ENCODE measurements at regions not wholly inside any gene's neighbourhood (a gene's known extent, or its start where the extent isn't known, plus 50 kb on each side); places are given as distances from the start of the nearest gene placed in this dataset.

DNA sequence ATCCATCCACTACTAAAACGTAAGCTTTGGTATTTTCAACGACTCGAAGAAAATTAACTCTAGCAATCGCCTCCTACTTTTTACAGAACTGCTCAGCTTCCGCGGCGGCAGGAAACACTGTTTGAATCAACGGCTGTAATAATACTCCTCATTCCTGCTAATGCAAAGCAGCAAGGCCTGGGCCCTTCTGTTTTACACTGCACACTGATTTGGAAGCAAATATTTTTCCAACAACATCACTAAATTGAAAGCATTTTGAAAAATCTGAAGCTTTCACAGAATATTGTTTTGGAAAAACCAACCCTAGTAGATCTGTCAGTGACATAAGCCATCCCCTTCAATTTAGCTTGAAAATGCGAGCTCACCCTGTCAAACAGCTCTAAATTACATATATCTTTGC lies 261.2 kb downstream of the TXNL1 start:
- H3K4me1 ChIP-seq (ENCODE audit: insufficient read depth, low read length, severe bottlenecking), result no peaks in the 10 kb centered on the region
- H2AFZ ChIP-seq (ENCODE audit: low read length), result no peak overlapping the region
- no peaks in the 10 kb centered on the region for H3K9me2 ChIP-seq (ENCODE audit: low read depth, low read length)
- no peaks in the 10 kb centered on the region for H3K9me3 ChIP-seq (ENCODE audit: low read length)
- no peaks in the 10 kb centered on the region for H3F3A ChIP-seq (ENCODE audit: insufficient read depth, low read length)
- no peaks in the 10 kb centered on the region for H3K79me2 ChIP-seq (ENCODE audit: insufficient read depth, low read length)
- H4K20me1 ChIP-seq (ENCODE audit: insufficient read depth, low read length), result no peaks in the 10 kb centered on the region
- H3K4me2 ChIP-seq (ENCODE audit: low read length), result no peak overlapping the region
- H3K9ac ChIP-seq (ENCODE audit: low read length), result no peak overlapping the region
- no peak for TF ChIP-seq EZH2 (IDR thresholded peaks at IDR 0.05; ENCODE audit: borderline replicate concordance, low read length)
- TF ChIP-seq, protein P1, sequence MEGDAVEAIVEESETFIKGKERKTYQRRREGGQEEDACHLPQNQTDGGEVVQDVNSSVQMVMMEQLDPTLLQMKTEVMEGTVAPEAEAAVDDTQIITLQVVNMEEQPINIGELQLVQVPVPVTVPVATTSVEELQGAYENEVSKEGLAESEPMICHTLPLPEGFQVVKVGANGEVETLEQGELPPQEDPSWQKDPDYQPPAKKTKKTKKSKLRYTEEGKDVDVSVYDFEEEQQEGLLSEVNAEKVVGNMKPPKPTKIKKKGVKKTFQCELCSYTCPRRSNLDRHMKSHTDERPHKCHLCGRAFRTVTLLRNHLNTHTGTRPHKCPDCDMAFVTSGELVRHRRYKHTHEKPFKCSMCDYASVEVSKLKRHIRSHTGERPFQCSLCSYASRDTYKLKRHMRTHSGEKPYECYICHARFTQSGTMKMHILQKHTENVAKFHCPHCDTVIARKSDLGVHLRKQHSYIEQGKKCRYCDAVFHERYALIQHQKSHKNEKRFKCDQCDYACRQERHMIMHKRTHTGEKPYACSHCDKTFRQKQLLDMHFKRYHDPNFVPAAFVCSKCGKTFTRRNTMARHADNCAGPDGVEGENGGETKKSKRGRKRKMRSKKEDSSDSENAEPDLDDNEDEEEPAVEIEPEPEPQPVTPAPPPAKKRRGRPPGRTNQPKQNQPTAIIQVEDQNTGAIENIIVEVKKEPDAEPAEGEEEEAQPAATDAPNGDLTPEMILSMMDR (IDR thresholded peaks at IDR 0.05; ENCODE audit: low read length), result no peak
- no peaks in the 10 kb centered on the region for H3K27me3 ChIP-seq (ENCODE audit: insufficient read depth, low read length)
- H3K36me3 ChIP-seq (ENCODE audit: insufficient read depth, low read length), result no peaks in the 10 kb centered on the region
- H3K27ac ChIP-seq (ENCODE audit: low read depth, low read length, poor library complexity, severe bottlenecking), result no peak overlapping the region
- H3K4me3 ChIP-seq (ENCODE audit: low read depth, low read length, poor library complexity, severe bottlenecking), result no peak overlapping the region

DNA sequence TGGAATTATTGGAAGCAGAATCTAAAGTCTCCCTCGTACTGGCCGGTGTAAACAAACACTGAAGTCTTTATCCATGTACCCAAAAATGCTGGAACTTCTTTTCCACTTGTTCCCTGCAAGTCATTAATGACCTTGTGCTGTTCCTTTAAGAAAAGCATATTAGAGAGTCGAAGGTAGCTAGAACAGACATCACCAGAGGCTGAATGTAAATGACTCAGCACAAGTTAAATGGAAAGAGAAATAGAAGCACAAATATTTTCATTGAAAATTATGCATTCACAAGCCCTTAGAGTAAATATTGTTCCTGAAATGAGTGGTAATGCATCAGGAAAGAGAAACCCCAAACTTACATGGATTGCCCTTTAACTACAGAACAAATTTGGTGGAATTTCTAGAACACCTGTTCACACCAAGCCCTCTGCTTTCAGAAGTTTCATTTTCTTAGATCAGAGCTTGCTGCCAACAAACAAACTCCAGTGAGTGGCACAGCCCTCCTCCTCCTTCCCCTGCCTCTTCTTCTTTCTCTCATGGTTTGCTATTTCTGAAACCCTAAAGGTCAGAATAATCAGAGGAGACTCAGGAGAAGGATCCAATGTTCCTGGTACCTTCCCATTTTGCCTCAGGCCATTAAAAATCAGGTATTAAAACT lies 264.3 kb downstream of the TXNL1 start:
- Histone ChIP-seq H3K4me3 (ENCODE audit: low read depth, low read length, poor library complexity, severe bottlenecking) (no peak overlapping the region), H3F3A (ENCODE audit: insufficient read depth, low read length) (no peaks in the 10 kb centered on the region), H3K4me2 (ENCODE audit: low read length) (no peak overlapping the region), H3K9ac (ENCODE audit: low read length) (no peak overlapping the region), H3K79me2 (ENCODE audit: insufficient read depth, low read length) (no peaks in the 10 kb centered on the region), H3K36me3 (ENCODE audit: insufficient read depth, low read length) (no peaks in the 10 kb centered on the region), H3K9me2 (ENCODE audit: low read depth, low read length) (no peaks in the 10 kb centered on the region), H3K27ac (ENCODE audit: low read depth, low read length, poor library complexity, severe bottlenecking) (no peak overlapping the region), H4K20me1 (ENCODE audit: insufficient read depth, low read length) (no peaks in the 10 kb centered on the region), H3K27me3 (ENCODE audit: insufficient read depth, low read length) (no peaks in the 10 kb centered on the region), H3K9me3 (ENCODE audit: low read length) (no peaks in the 10 kb centered on the region), H3K4me1 (ENCODE audit: insufficient read depth, low read length, severe bottlenecking) (no peaks in the 10 kb centered on the region), H2AFZ (ENCODE audit: low read length) (no peak overlapping the region)
- no peak for TF ChIP-seq EZH2 (IDR thresholded peaks at IDR 0.05; ENCODE audit: borderline replicate concordance, low read length)

GRCh38 chr18:56373601-56374000 lies 264.8 kb downstream of the TXNL1 start:
- no peaks in the 10 kb centered on the region for H3K36me3 ChIP-seq (ENCODE audit: insufficient read depth, low read length)
- no peaks in the 10 kb centered on the region for H4K20me1 ChIP-seq (ENCODE audit: insufficient read depth, low read length)
- TF ChIP-seq EZH2 (IDR thresholded peaks at IDR 0.05; ENCODE audit: borderline replicate concordance, low read length), result no peak
- TF ChIP-seq, protein P1 (IDR thresholded peaks at IDR 0.05; ENCODE audit: low read length), result no peak
- H3K4me3 ChIP-seq (ENCODE audit: low read depth, low read length, poor library complexity, severe bottlenecking), result no peak overlapping the region
- H3K9me3 ChIP-seq (ENCODE audit: low read length), result no peaks in the 10 kb centered on the region
- H3K9me2 ChIP-seq (ENCODE audit: low read depth, low read length), result no peaks in the 10 kb centered on the region
- no peaks in the 10 kb centered on the region for H3F3A ChIP-seq (ENCODE audit: insufficient read depth, low read length)
- H3K9ac ChIP-seq (ENCODE audit: low read length), result no peak overlapping the region
- H2AFZ ChIP-seq (ENCODE audit: low read length), result no peak overlapping the region
- H3K27me3 ChIP-seq (ENCODE audit: insufficient read depth, low read length), result no peaks in the 10 kb centered on the region
- no peaks in the 10 kb centered on the region for H3K4me1 ChIP-seq (ENCODE audit: insufficient read depth, low read length, severe bottlenecking)
- H3K27ac ChIP-seq (ENCODE audit: low read depth, low read length, poor library complexity, severe bottlenecking), result no peak overlapping the region
- H3K4me2 ChIP-seq (ENCODE audit: low read length), result no peak overlapping the region
- no peaks in the 10 kb centered on the region for H3K79me2 ChIP-seq (ENCODE audit: insufficient read depth, low read length)

DNA sequence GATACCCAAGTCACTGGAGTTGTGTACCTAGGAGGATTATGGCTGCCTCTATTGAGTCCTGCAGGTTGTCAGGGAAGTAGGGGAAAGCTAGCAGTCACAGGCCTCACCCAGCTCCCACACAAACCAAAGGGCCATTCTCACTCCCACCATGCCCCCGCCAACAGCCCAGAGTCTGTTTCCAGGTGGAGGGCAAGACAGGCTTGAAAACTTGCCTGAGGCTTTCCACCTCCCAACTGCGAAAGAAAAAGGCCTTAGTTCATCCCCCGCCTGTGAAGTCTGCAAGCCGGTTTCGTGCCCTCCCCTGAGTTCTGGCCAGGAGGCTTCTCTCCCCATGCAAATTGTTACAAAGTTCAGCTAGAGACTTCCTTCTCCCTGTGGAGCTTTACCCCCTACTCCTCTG lies 270.3 kb downstream of the TXNL1 start:
- Histone ChIP-seq H3K79me2 (ENCODE audit: insufficient read depth, low read length) (no peaks in the 10 kb centered on the region), H3K27me3 (ENCODE audit: insufficient read depth, low read length) (no peaks in the 10 kb centered on the region), H3K36me3 (ENCODE audit: insufficient read depth, low read length) (no peaks in the 10 kb centered on the region), H2AFZ (ENCODE audit: low read length) (no peak overlapping the region), H3K27ac (ENCODE audit: low read depth, low read length, poor library complexity, severe bottlenecking) (no peak overlapping the region), H3K4me1 (ENCODE audit: insufficient read depth, low read length, severe bottlenecking) (no peaks in the 10 kb centered on the region), H4K20me1 (ENCODE audit: insufficient read depth, low read length) (no peaks in the 10 kb centered on the region), H3K9ac (ENCODE audit: low read length) (no peak overlapping the region), H3K4me3 (ENCODE audit: low read depth, low read length, poor library complexity, severe bottlenecking) (no peak overlapping the region), H3K9me2 (ENCODE audit: low read depth, low read length) (no peaks in the 10 kb centered on the region), H3K9me3 (ENCODE audit: low read length) (no peaks in the 10 kb centered on the region), H3K4me2 (ENCODE audit: low read length) (no peak overlapping the region), H3F3A (ENCODE audit: insufficient read depth, low read length) (no peaks in the 10 kb centered on the region)
- no peak for TF ChIP-seq EZH2 (IDR thresholded peaks at IDR 0.05; ENCODE audit: borderline replicate concordance, low read length)
- TF ChIP-seq, protein P1 (IDR thresholded peaks at IDR 0.05; ENCODE audit: low read length), result no peak

All from OCI-LY1 (cell line).